ENCODE measurements at regions not wholly inside any gene's neighbourhood (a gene's known extent, or its start where the extent isn't known, plus 50 kb on each side); places are given as distances from the start of the nearest gene placed in this dataset.

GRCh38 chr5:74028976-74029375 lies 403.0 kb downstream of the ARHGEF28 start:
- Histone ChIP-seq H3K4me1 (ENCODE audit: insufficient read depth, low read length, poor library complexity, severe bottlenecking) (peaks cover 72% of the 10 kb centered on the region), H3K9me2 (replicated peaks; ENCODE audit: low read depth, low read length) (no peaks in the 10 kb centered on the region), H3K27me3 (ENCODE audit: insufficient read depth, low read length, poor library complexity, severe bottlenecking) (no peaks in the 10 kb centered on the region), H3K9me3 (ENCODE audit: insufficient read depth, low read depth, low read length) (no peaks in the 10 kb centered on the region), H3K9ac (ENCODE audit: low read depth, low read length, poor library complexity, severe bottlenecking) (peak overlapping the region; percentile 42), H3K4me3 (ENCODE audit: low read length, poor library complexity, severe bottlenecking) (peak overlapping the region; percentile 7), H3F3A (ENCODE audit: low read depth) (peaks cover 5% of the 10 kb centered on the region; the same call in 1 of the 2 replicates), H3K79me2 (ENCODE audit: insufficient read depth, low read length) (no peaks in the 10 kb centered on the region), H2AFZ (ENCODE audit: low read length) (peak overlapping the region; percentile 1; the same call in 1 of the 2 replicates), H4K20me1 (ENCODE audit: insufficient read depth, low read length, poor library complexity, severe bottlenecking) (no peaks in the 10 kb centered on the region), H3K36me3 (ENCODE audit: insufficient read depth, low read length) (no peaks in the 10 kb centered on the region), H3K4me2 (ENCODE audit: low read depth, low read length, poor library complexity, severe bottlenecking) (peak overlapping the region; percentile 60)
- TF ChIP-seq CTCF (conservative IDR thresholded peaks at IDR 0.05; ENCODE audit: low read length) (no peak), EZH2phosphoT487 (IDR thresholded peaks at IDR 0.05; ENCODE audit: borderline replicate concordance) (no peak)

GRCh38 chr5:74028406-74028805 lies 402.4 kb downstream of the ARHGEF28 start:
- TF ChIP-seq CTCF (conservative IDR thresholded peaks at IDR 0.05; ENCODE audit: low read length) (no peak), EZH2phosphoT487 (IDR thresholded peaks at IDR 0.05; ENCODE audit: borderline replicate concordance) (0 out of 2 replicates have a peak, but pooled peaks have one; percentile 4)
- Histone ChIP-seq H3F3A (ENCODE audit: low read depth) (peaks cover 5% of the 10 kb centered on the region; the same call in 1 of the 2 replicates), H3K4me1 (ENCODE audit: insufficient read depth, low read length, poor library complexity, severe bottlenecking) (peaks cover 71% of the 10 kb centered on the region), H3K36me3 (ENCODE audit: insufficient read depth, low read length) (no peaks in the 10 kb centered on the region), H3K9me2 (replicated peaks; ENCODE audit: low read depth, low read length) (no peaks in the 10 kb centered on the region), H3K9ac (ENCODE audit: low read depth, low read length, poor library complexity, severe bottlenecking) (peak overlapping the region; percentile 42), H3K79me2 (ENCODE audit: insufficient read depth, low read length) (no peaks in the 10 kb centered on the region), H4K20me1 (ENCODE audit: insufficient read depth, low read length, poor library complexity, severe bottlenecking) (no peaks in the 10 kb centered on the region), H3K4me2 (ENCODE audit: low read depth, low read length, poor library complexity, severe bottlenecking) (peak overlapping the region; percentile 60), H2AFZ (ENCODE audit: low read length) (peak overlapping the region; percentile 1; the same call in 1 of the 2 replicates), H3K4me3 (ENCODE audit: low read length, poor library complexity, severe bottlenecking) (peak overlapping the region; percentile 7), H3K27me3 (ENCODE audit: insufficient read depth, low read length, poor library complexity, severe bottlenecking) (no peaks in the 10 kb centered on the region), H3K9me3 (ENCODE audit: insufficient read depth, low read depth, low read length) (no peaks in the 10 kb centered on the region)

- Histone ChIP-seq H3K9me3 (ENCODE audit: insufficient read depth, low read depth, low read length) (no peaks in the 10 kb centered on the region), H3K36me3 (ENCODE audit: insufficient read depth, low read length) (no peaks in the 10 kb centered on the region), H3K4me1 (ENCODE audit: insufficient read depth, low read length, poor library complexity, severe bottlenecking) (peaks cover 65% of the 10 kb centered on the region), H3K4me3 (ENCODE audit: low read length, poor library complexity, severe bottlenecking) (no peak overlapping the region), H2AFZ (ENCODE audit: low read length) (no peak overlapping the region), H3K4me2 (ENCODE audit: low read depth, low read length, poor library complexity, severe bottlenecking) (peak overlapping the region; percentile 60), H3F3A (ENCODE audit: low read depth) (peaks cover 5% of the 10 kb centered on the region; the same call in 1 of the 2 replicates), H4K20me1 (ENCODE audit: insufficient read depth, low read length, poor library complexity, severe bottlenecking) (no peaks in the 10 kb centered on the region), H3K27me3 (ENCODE audit: insufficient read depth, low read length, poor library complexity, severe bottlenecking) (no peaks in the 10 kb centered on the region), H3K9ac (ENCODE audit: low read depth, low read length, poor library complexity, severe bottlenecking) (no peak overlapping the region), H3K79me2 (ENCODE audit: insufficient read depth, low read length) (no peaks in the 10 kb centered on the region), H3K9me2 (replicated peaks; ENCODE audit: low read depth, low read length) (no peaks in the 10 kb centered on the region)
- TF ChIP-seq CTCF (conservative IDR thresholded peaks at IDR 0.05; ENCODE audit: low read length) (no peak), EZH2phosphoT487 (IDR thresholded peaks at IDR 0.05; ENCODE audit: borderline replicate concordance) (no peak)
Observed at GRCh38 chr5:74027732-74028338, 401.8 kb downstream of the ARHGEF28 start.

Data from Loucy (cell line).